SK-N-SH (cell line): ENCODE measurements at regions not wholly inside any gene's neighbourhood (a gene's known extent, or its start where the extent isn't known, plus 50 kb on each side); places are given as distances from the start of the nearest gene placed in this dataset.

Experiments
- CTCF ChIA-PET: fragments of 300-600, 350-600 bp; formaldehyde crosslinking; extraction: SDS; loops from one replicate; lab custom pipeline; 2021; lab: Yijun Ruan, JAX
- POLR2A ChIA-PET: fragments of 350-600 bp; sonication (Branson Sonifier 250); formaldehyde crosslinking; extraction: SDS; loops from one replicate; lab custom pipeline; 2020; ENCODE audit warnings: antibody characterized with exemption, inconsistent platforms; lab: Yijun Ruan, JAX
- DNase-seq: peaks from one replicate; pipeline ENCODE4 v3.0.0; 2012
- H2AFZ ChIP-seq: fragments of 200-600 bp; sonication (generic); 2 replicates; pipeline ENCODE4 v1.8.1; 2016; ENCODE audit warnings: antibody characterized with exemption, mild to moderate bottlenecking, low read depth
- H3F3A ChIP-seq: fragments of 200-600 bp; sonication (generic); replicated peaks from 2 replicates; pipeline ENCODE3; 2016; ENCODE audit warnings: antibody characterized with exemption, mild to moderate bottlenecking; ENCODE audit not compliant: insufficient read depth
- H3K27ac ChIP-seq, 2 experiments: fragments of 200-500 bp in 1 of 2; fragments of 200-600 bp in 1 of 2; sonication (Bioruptor generic) in 1 of 2; sonication (generic), shearing (Covaris generic) in 1 of 2; 2 replicates each; pipeline versions ENCODE4 v1.5.1 to v1.6.1; 2014 to 2016; ENCODE audit warnings: low read depth in 2 of 2, inconsistent platforms in 1 of 2, low read length in 1 of 2, mild to moderate bottlenecking in 1 of 2, mixed read lengths in 1 of 2
- H3K27me3 ChIP-seq: fragments of 200-600 bp; sonication (generic), shearing (Covaris generic); 2 replicates; pipeline ENCODE4 v1.6.1; 2016; ENCODE audit warnings: mixed run types; ENCODE audit not compliant: insufficient read depth
- H3K36me3 ChIP-seq, 2 experiments: fragments of 200-500 bp in 1 of 2; fragments of 200-600 bp in 1 of 2; sonication (Bioruptor generic) in 1 of 2; sonication (generic) in 1 of 2; replicated peaks in 1 of 2; 2 replicates each; pipeline versions ENCODE3 to v1.5.1; 2014 to 2016; ENCODE audit warnings: low read length in 1 of 2, mild to moderate bottlenecking in 1 of 2; ENCODE audit not compliant: insufficient read depth in 2 of 2, control insufficient read depth in 1 of 2
- H3K4me1 ChIP-seq, 2 experiments: fragments of 200-500 bp in 1 of 2; fragments of 200-600 bp in 1 of 2; sonication (Bioruptor generic) in 1 of 2; sonication (generic), shearing (Covaris generic) in 1 of 2; 2 replicates each; pipeline versions ENCODE4 v1.5.1 to v1.6.1; 2014 to 2016; ENCODE audit warnings: low read depth in 1 of 2, low read length in 1 of 2, mixed run types in 1 of 2; ENCODE audit not compliant: insufficient read depth in 2 of 2, control insufficient read depth in 1 of 2
- H3K4me2 ChIP-seq: fragments of 200-600 bp; sonication (generic), shearing (Covaris generic); 2 replicates; pipeline ENCODE4 v1.6.1; 2017; ENCODE audit warnings: mixed run types
- H3K4me3 ChIP-seq, 2 experiments: fragments of 200-500 bp in 1 of 2; fragments of 200-600 bp in 1 of 2; sonication (Bioruptor generic) in 1 of 2; sonication (generic), shearing (Covaris generic) in 1 of 2; 2 replicates each; pipeline versions ENCODE4 v1.5.1 to v1.8.1; 2014 to 2016; ENCODE audit warnings: low read depth in 2 of 2, inconsistent platforms in 1 of 2, low read length in 1 of 2, mild to moderate bottlenecking in 1 of 2, mixed read lengths in 1 of 2, moderate library complexity in 1 of 2
- H3K79me2 ChIP-seq: fragments of 200-600 bp; sonication (generic); 2 replicates; pipeline ENCODE4 v1.8.1; 2017; ENCODE audit warnings: mild to moderate bottlenecking; ENCODE audit not compliant: insufficient read depth
- H3K9ac ChIP-seq: fragments of 200-600 bp; sonication (generic); 2 replicates; pipeline ENCODE4 v1.6.1; 2017; ENCODE audit warnings: mixed run types
- H3K9me2 ChIP-seq: fragments of 200-600 bp; sonication (generic); 2 replicates; pipeline ENCODE4 v1.6.1; 2017; ENCODE audit warnings: mixed run types
- H3K9me3 ChIP-seq: fragments of 200-600 bp; sonication (generic); 2 replicates; pipeline ENCODE4 v1.6.1; 2017; ENCODE audit warnings: mixed run types, mild to moderate bottlenecking, moderate library complexity
- H4K20me1 ChIP-seq: fragments of 200-600 bp; sonication (generic); 2 replicates; pipeline ENCODE4 v1.6.1; 2017; ENCODE audit warnings: mild to moderate bottlenecking, mixed run types; ENCODE audit not compliant: insufficient read depth
- CHD2 ChIP-seq: fragments of 150-350 bp; IDR thresholded peaks from 2 replicates; pipeline ENCODE4 v1.6.1; 2018; ENCODE audit warnings: low read length; ENCODE audit not compliant: partially characterized antibody
- ELF1 ChIP-seq: IDR thresholded peaks from 2 replicates; pipeline ENCODE4 v1.4.0; 2012
- JUND ChIP-seq: IDR thresholded peaks from 2 replicates; pipeline ENCODE4 v1.4.0; 2012
- MEF2A ChIP-seq: IDR thresholded peaks from 2 replicates; pipeline ENCODE4 v1.4.0; 2012; ENCODE audit warnings: low read depth, borderline replicate concordance
- NRF1 ChIP-seq: IDR thresholded peaks from 2 replicates; pipeline ENCODE4 v1.6.1; 2012; ENCODE audit warnings: low read depth, mild to moderate bottlenecking, low read length
- RAD21 ChIP-seq: IDR thresholded peaks from 2 replicates; pipeline ENCODE4 v1.6.1; 2012; ENCODE audit warnings: mild to moderate bottlenecking, low read length
- RCOR1 ChIP-seq: fragments of 150-350 bp; IDR thresholded peaks from 2 replicates; pipeline ENCODE4 v1.6.1; 2017; ENCODE audit warnings: antibody characterized with exemption, low read length
- SIN3A ChIP-seq: IDR thresholded peaks from 2 replicates; pipeline ENCODE4 v1.6.1; 2012; ENCODE audit warnings: low read depth, mild to moderate bottlenecking, low read length, moderate library complexity, borderline replicate concordance
- SMC3 ChIP-seq: IDR thresholded peaks from 2 replicates; pipeline ENCODE4 v1.6.1; 2012; ENCODE audit warnings: low read depth, low read length, improper control_type of control experiment
- TCF12 ChIP-seq: IDR thresholded peaks from 2 replicates; pipeline ENCODE4 v1.4.0; 2012
- YY1 ChIP-seq: IDR thresholded peaks from 2 replicates; pipeline ENCODE4 v1.4.0; 2012; ENCODE audit warnings: low read depth, mild to moderate bottlenecking
- WGBS: methylation state at CpG from one replicate; pipeline ENCODE4 v1.1.6; 2017; ENCODE audit warnings: low lambda C conversion rate; 5-methylcytosine and 5-hydroxymethylcytosine counted together
- TF ChIP-seq, protein P1 (sequence below): IDR thresholded peaks from 2 replicates; pipeline ENCODE4 v1.6.1; 2012; ENCODE audit warnings: mild to moderate bottlenecking, low read depth, low read length, moderate library complexity

DNA sequence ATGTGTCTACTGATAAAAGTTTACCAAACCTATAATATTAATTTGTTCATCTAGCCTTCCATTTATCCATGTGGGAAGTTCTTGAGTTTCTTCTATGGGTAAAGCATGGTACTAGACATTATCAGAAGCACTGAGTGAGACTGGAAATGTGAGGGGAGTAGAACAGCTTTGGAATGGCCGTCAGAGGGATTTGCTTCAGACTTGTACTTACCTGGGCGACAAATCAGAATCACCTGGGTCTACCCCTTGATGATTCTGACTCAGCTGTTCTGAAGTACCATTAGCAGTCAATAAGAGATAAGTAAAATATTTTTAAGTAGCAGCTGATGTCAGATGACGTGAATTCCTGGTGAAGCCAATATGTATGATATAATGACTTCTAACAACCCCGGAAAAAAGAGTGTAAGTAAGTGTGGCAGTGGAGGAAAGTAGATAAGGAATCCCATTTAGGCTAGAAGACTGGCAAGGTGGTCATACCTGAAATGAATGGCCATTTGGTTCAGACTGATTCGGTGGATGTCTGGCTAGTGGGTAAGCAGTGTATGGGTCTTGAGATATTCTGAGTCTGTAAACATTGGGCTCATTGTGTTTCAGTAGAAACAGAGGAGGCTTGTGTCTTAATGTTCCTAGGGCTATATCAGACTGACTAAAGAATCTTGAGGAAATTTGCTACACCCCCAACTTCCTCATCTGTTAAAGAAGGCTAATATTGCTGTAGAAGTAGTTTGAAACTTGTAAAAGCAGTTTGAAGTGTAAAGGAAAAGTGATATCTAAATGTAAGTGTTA is 409.2 kb downstream of the NKX6-1 start (continued):
- TF ChIP-seq SMC3 = no peak
- no peak for TF ChIP-seq NRF1
- no peak for TF ChIP-seq MEF2A
- TF ChIP-seq RCOR1 = no peak
- TF ChIP-seq, protein P1, sequence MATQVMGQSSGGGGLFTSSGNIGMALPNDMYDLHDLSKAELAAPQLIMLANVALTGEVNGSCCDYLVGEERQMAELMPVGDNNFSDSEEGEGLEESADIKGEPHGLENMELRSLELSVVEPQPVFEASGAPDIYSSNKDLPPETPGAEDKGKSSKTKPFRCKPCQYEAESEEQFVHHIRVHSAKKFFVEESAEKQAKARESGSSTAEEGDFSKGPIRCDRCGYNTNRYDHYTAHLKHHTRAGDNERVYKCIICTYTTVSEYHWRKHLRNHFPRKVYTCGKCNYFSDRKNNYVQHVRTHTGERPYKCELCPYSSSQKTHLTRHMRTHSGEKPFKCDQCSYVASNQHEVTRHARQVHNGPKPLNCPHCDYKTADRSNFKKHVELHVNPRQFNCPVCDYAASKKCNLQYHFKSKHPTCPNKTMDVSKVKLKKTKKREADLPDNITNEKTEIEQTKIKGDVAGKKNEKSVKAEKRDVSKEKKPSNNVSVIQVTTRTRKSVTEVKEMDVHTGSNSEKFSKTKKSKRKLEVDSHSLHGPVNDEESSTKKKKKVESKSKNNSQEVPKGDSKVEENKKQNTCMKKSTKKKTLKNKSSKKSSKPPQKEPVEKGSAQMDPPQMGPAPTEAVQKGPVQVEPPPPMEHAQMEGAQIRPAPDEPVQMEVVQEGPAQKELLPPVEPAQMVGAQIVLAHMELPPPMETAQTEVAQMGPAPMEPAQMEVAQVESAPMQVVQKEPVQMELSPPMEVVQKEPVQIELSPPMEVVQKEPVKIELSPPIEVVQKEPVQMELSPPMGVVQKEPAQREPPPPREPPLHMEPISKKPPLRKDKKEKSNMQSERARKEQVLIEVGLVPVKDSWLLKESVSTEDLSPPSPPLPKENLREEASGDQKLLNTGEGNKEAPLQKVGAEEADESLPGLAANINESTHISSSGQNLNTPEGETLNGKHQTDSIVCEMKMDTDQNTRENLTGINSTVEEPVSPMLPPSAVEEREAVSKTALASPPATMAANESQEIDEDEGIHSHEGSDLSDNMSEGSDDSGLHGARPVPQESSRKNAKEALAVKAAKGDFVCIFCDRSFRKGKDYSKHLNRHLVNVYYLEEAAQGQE = no peak
- TF ChIP-seq RAD21 = no peak
- no peak for TF ChIP-seq JUND
- TF ChIP-seq YY1 = no peak
- no peak for TF ChIP-seq ELF1

DNA sequence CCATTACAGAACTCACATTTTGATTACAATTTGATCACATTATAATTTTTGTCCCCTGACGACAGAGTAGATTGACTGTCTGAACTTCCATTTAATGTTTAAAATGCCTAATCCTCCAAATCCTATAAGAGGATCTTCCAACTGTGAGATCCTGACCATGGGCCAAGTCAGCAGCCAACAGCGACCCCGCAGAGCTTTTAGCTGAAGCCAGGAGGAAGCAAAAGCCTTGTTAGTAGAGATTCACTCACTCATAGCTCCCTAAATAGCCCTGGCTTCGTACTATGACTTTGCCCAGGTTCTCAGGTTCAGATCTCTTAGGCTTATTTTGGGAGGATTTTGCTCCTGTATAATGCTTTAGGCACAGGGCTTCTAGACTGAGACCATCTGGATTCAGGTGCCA is 413.1 kb downstream of the NKX6-1 start:
- no peak for TF ChIP-seq CHD2
- H2AFZ ChIP-seq = no peak overlapping the region

DNA sequence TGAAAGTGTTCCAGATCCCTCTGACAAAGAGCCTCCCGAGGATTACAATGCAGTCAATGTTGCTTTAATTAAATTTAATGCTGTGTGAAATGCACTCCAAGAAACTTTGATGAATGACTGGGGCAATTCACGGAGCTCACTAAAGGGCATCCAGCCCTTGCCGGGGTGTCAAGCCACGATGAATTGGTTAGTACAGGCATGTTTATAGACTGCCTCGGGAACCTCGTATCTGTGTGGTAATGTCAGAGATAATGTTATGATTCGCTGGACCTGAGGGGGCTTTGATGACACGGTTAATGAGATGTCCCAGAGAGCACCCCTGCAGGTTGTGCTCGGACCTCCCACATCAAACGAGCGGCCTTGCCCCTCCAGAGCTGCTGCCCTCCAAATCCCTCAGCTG is 428.8 kb downstream of the NKX6-1 start:
- H3F3A ChIP-seq = no peaks in the 10 kb centered on the region
- POLR2A ChIA-PET = no interaction called here
- H3K4me2 ChIP-seq = no peak overlapping the region
- H3K9me2 ChIP-seq = no peaks in the 10 kb centered on the region
- no peak overlapping the region for H3K9ac ChIP-seq
- H3K4me1 ChIP-seq = no peaks in the 10 kb centered on the region
- CTCF ChIA-PET = no interaction called here
- no peaks in the 10 kb centered on the region for H3K36me3 ChIP-seq
- H2AFZ ChIP-seq = no peak overlapping the region
- TF ChIP-seq SIN3A (no peak), TCF12 (no peak)
- 7% methylated on average over 7 of the region's 11 CpGs for WGBS
- no peak overlapping the region for H3K27ac ChIP-seq
- no peak overlapping the region for H3K4me3 ChIP-seq
- no peaks in the 10 kb centered on the region for H4K20me1 ChIP-seq
- H3K9me3 ChIP-seq = no peaks in the 10 kb centered on the region
- 0 out of 2 replicates have a peak, but pooled peaks cover 6% of the 10 kb centered on the region for H3K27me3 ChIP-seq
- no peaks in the 10 kb centered on the region for H3K79me2 ChIP-seq
- DNase-seq = no peak

More for the DNA sequence above, 413.1 kb downstream of the NKX6-1 start:
- Histone ChIP-seq H3K9ac (no peak overlapping the region), H3K79me2 (no peaks in the 10 kb centered on the region), H3K27me3 (no peaks in the 10 kb centered on the region; the same call in none of the 2 replicates), H3K9me3 (no peaks in the 10 kb centered on the region), H3K36me3 (no peaks in the 10 kb centered on the region), H3K27ac (no peak overlapping the region), H3F3A (no peaks in the 10 kb centered on the region), H3K9me2 (no peaks in the 10 kb centered on the region), H3K4me2 (no peak overlapping the region), H3K4me3 (no peak overlapping the region), H3K4me1 (no peaks in the 10 kb centered on the region), H4K20me1 (no peaks in the 10 kb centered on the region)
- CTCF ChIA-PET = interaction anchor here (0.6 kb wide), 1 partner anchor 229 kb away, joined by 3 read pairs; no protein-coding TSS in a partner anchor
- DNase-seq = no peak
- POLR2A ChIA-PET = no interaction called here
- 19% methylated on average over 4 of the region's 4 CpGs for whole genome bisulfite sequencing
